Suprapubic skin (tissue), 4 donors: ENCODE measurements at regions not wholly inside any gene's neighbourhood (a gene's known extent, or its start where the extent isn't known, plus 50 kb on each side); places are given as distances from the start of the nearest gene placed in this dataset.

Source experiments
- DNase-seq, 2 donors: peaks; one replicate each; pipeline ENCODE4 v3.0.0-alpha.2; 2019; ENCODE audit warnings: low spot score in 2 of 2
- H3K27ac ChIP-seq: fragments of 200-600 bp; sonication (generic); one replicate; pipeline ENCODE4 v1.5.1; 2019
- H3K27me3 ChIP-seq: fragments of 200-600 bp; sonication (generic); one replicate; pipeline ENCODE4 v1.5.1; 2019
- H3K36me3 ChIP-seq: fragments of 200-600 bp; sonication (generic); one replicate; pipeline ENCODE4 v1.5.1; 2019
- H3K4me1 ChIP-seq: fragments of 200-600 bp; sonication (generic); one replicate; pipeline ENCODE4 v1.5.1; 2019
- H3K4me3 ChIP-seq: fragments of 200-600 bp; sonication (generic); one replicate; pipeline ENCODE4 v1.5.1; 2019; ENCODE audit warnings: mild to moderate bottlenecking
- H3K9me3 ChIP-seq: fragments of 200-600 bp; sonication (generic); one replicate; pipeline ENCODE4 v1.5.1; 2019
- CTCF ChIP-seq, 2 donors: fragments of 200-600 bp in 1 of 2; fragments of 450-650 bp in 1 of 2; sonication (generic) in 1 of 2; IDR thresholded peaks; one replicate each; pipeline ENCODE4 v1.5.1; 2016 to 2019; ENCODE audit warnings: antibody characterized with exemption in 2 of 2, mild to moderate bottlenecking in 1 of 2, moderate library complexity in 1 of 2
- EP300 ChIP-seq: sonication (generic); formaldehyde crosslinking; IDR thresholded peaks from one replicate; pipeline ENCODE4 v1.6.1; 2017; ENCODE audit warnings: antibody characterized with exemption
- POLR2A ChIP-seq, 2 donors: fragments of 450-650 bp; IDR thresholded peaks; one replicate each; pipeline ENCODE4 v1.6.1; 2017; ENCODE audit warnings: antibody characterized with exemption in 2 of 2, mild to moderate bottlenecking in 2 of 2, moderate library complexity in 2 of 2
- POLR2AphosphoS5 ChIP-seq, 3 donors: sonication (generic); formaldehyde crosslinking; IDR thresholded peaks; one replicate each; pipeline ENCODE4 v1.6.1; 2017; ENCODE audit warnings: antibody characterized with exemption in 3 of 3
- WGBS: methylation state at CpG from one replicate; pipeline ENCODE4 v1.1.5; 2018; 5-methylcytosine and 5-hydroxymethylcytosine counted together

- DNase-seq, result no peak
- no peaks in the 10 kb centered on the region for H3K36me3 ChIP-seq
- no peaks in the 10 kb centered on the region for H3K27me3 ChIP-seq
- H3K9me3 ChIP-seq, result no peaks in the 10 kb centered on the region
- 81% methylated on average over 1 of the region's 1 CpG for WGBS
- TF ChIP-seq EP300 (no peak), POLR2A (IDR thresholded peaks at IDR 0.05) (no peak), POLR2AphosphoS5 (IDR thresholded peaks at IDR 0.05) (no peak), CTCF (IDR thresholded peaks at IDR 0.05) (no peak)
- H3K27ac ChIP-seq, result no peak overlapping the region
- no peaks in the 10 kb centered on the region for H3K4me1 ChIP-seq
- H3K4me3 ChIP-seq, result no peak overlapping the region
Measured at GRCh38 chr6:132081338-132081737, 130.2 kb upstream of the CCN2 start.

GRCh38 chr6:132079286-132079685, 128.1 kb upstream of the CCN2 start:
- TF ChIP-seq CTCF (IDR thresholded peaks at IDR 0.05), result no peak
- no peak for TF ChIP-seq POLR2A (IDR thresholded peaks at IDR 0.05)
- TF ChIP-seq POLR2AphosphoS5 (IDR thresholded peaks at IDR 0.05), result no peak
- TF ChIP-seq EP300, result no peak
- no peaks in the 10 kb centered on the region for H3K36me3 ChIP-seq
- WGBS, result 99% methylated on average over 5 of the region's 5 CpGs

GRCh38 chr6:132076452-132076851, 125.3 kb upstream of the CCN2 start:
- H3K9me3 ChIP-seq, result no peaks in the 10 kb centered on the region
- TF ChIP-seq POLR2A (IDR thresholded peaks at IDR 0.05), result no peak
- no peak for TF ChIP-seq CTCF (IDR thresholded peaks at IDR 0.05)
- TF ChIP-seq EP300, result no peak
- no peak for TF ChIP-seq POLR2AphosphoS5 (IDR thresholded peaks at IDR 0.05)
- no peaks in the 10 kb centered on the region for H3K27me3 ChIP-seq
- no peaks in the 10 kb centered on the region for H3K36me3 ChIP-seq
- no peak overlapping the region for H3K4me3 ChIP-seq
- DNase-seq, result no peak
- H3K27ac ChIP-seq, result no peak overlapping the region
- peaks cover 4% of the 10 kb centered on the region for H3K4me1 ChIP-seq
- 96% methylated on average over 3 of the region's 3 CpGs for whole genome bisulfite sequencing

More at GRCh38 chr6:132079286-132079685, 128.1 kb upstream of the CCN2 start:
- DNase-seq, result no peak
- no peaks in the 10 kb centered on the region for H3K4me1 ChIP-seq
- no peaks in the 10 kb centered on the region for H3K9me3 ChIP-seq
- H3K27ac ChIP-seq, result no peak overlapping the region
- no peak overlapping the region for H3K4me3 ChIP-seq
- no peaks in the 10 kb centered on the region for H3K27me3 ChIP-seq

GRCh38 chr6:132072831-132073230, 121.7 kb upstream of the CCN2 start:
- Histone ChIP-seq H3K27me3 (no peaks in the 10 kb centered on the region), H3K9me3 (no peaks in the 10 kb centered on the region), H3K4me3 (no peak overlapping the region), H3K4me1 (peaks cover 9% of the 10 kb centered on the region), H3K36me3 (no peaks in the 10 kb centered on the region), H3K27ac (peak overlapping the region; percentile 67)
- DNase-seq, result no peak
- 48% methylated on average over 1 of the region's 1 CpG for WGBS
- TF ChIP-seq CTCF (IDR thresholded peaks at IDR 0.05), result no peak
- no peak for TF ChIP-seq POLR2AphosphoS5 (IDR thresholded peaks at IDR 0.05)
- TF ChIP-seq POLR2A (IDR thresholded peaks at IDR 0.05), result no peak
- no peak for TF ChIP-seq EP300

- no peak for DNase-seq
- no peak overlapping the region for H3K27ac ChIP-seq
Measured at GRCh38 chr6:132072271-132072670, 121.1 kb upstream of the CCN2 start.

More at GRCh38 chr6:132072271-132072670, 121.1 kb upstream of the CCN2 start:
- no peak overlapping the region for H3K4me3 ChIP-seq
- no peaks in the 10 kb centered on the region for H3K36me3 ChIP-seq
- H3K4me1 ChIP-seq, result peaks cover 9% of the 10 kb centered on the region
- H3K9me3 ChIP-seq, result no peaks in the 10 kb centered on the region
- WGBS, result 70% methylated on average over 2 of the region's 2 CpGs
- TF ChIP-seq POLR2A (IDR thresholded peaks at IDR 0.05) (no peak), POLR2AphosphoS5 (IDR thresholded peaks at IDR 0.05) (no peak), CTCF (IDR thresholded peaks at IDR 0.05) (no peak), EP300 (no peak)
- H3K27me3 ChIP-seq, result no peaks in the 10 kb centered on the region
